Stimulated activated naive CD8-positive, alpha-beta T cell treated with anti-CD3 and anti-CD28 coated beads, Interleukin-15, Interleukin-2, amounts not matched to agents 100 ng/mL and 50 ng/mL, for 24 hours (primary cell): ENCODE measurements at regions not wholly inside any gene's neighbourhood (a gene's known extent, or its start where the extent isn't known, plus 50 kb on each side); places are given as distances from the start of the nearest gene placed in this dataset.

Experiments used
- H3K27ac Mint-ChIP-seq: one replicate; pipeline ENCODE4 v1.8.0; 2021; ENCODE audit warnings: mild to moderate bottlenecking, mixed read lengths
- H3K27me3 Mint-ChIP-seq: one replicate; pipeline ENCODE4 v1.8.0; 2021; ENCODE audit warnings: mixed read lengths
- H3K36me3 Mint-ChIP-seq: one replicate; pipeline ENCODE4 v1.8.0; 2021; ENCODE audit warnings: low read depth, mixed read lengths
- H3K4me1 Mint-ChIP-seq: one replicate; pipeline ENCODE4 v1.8.0; 2021; ENCODE audit warnings: low read depth, mixed read lengths
- H3K4me3 Mint-ChIP-seq: one replicate; pipeline ENCODE4 v1.8.0; 2021; ENCODE audit warnings: mild to moderate bottlenecking, mixed read lengths
- H3K9me3 Mint-ChIP-seq: one replicate; pipeline ENCODE4 v1.8.0; 2021; ENCODE audit warnings: mixed read lengths

- H3K4me3 Mint-ChIP-seq: no peak overlapping the region
- H3K27ac Mint-ChIP-seq: no peak overlapping the region
- H3K4me1 Mint-ChIP-seq: no peaks in the 10 kb centered on the region
- no peaks in the 10 kb centered on the region for H3K9me3 Mint-ChIP-seq
- H3K27me3 Mint-ChIP-seq: peaks cover 6% of the 10 kb centered on the region
- no peaks in the 10 kb centered on the region for H3K36me3 Mint-ChIP-seq
Observed at GRCh38 chr1:232280910-232281309, 349.0 kb downstream of the SIPA1L2 start.

- no peaks in the 10 kb centered on the region for H3K9me3 Mint-ChIP-seq
- H3K27me3 Mint-ChIP-seq: peaks cover 11% of the 10 kb centered on the region
- H3K27ac Mint-ChIP-seq: no peak overlapping the region
- H3K4me1 Mint-ChIP-seq: no peaks in the 10 kb centered on the region
- no peaks in the 10 kb centered on the region for H3K36me3 Mint-ChIP-seq
- no peak overlapping the region for H3K4me3 Mint-ChIP-seq
Observed at GRCh38 chr1:232279909-232280400, 350.0 kb downstream of the SIPA1L2 start.

GRCh38 chr1:232278925-232279324 is 351.0 kb downstream of the SIPA1L2 start:
- H3K4me1 Mint-ChIP-seq: no peaks in the 10 kb centered on the region
- H3K36me3 Mint-ChIP-seq: no peaks in the 10 kb centered on the region

GRCh38 chr1:232276651-232277050 is 353.3 kb downstream of the SIPA1L2 start:
- Mint-ChIP-seq H3K4me1 (no peaks in the 10 kb centered on the region), H3K4me3 (no peak overlapping the region), H3K36me3 (no peaks in the 10 kb centered on the region)

More at GRCh38 chr1:232278925-232279324, 351.0 kb downstream of the SIPA1L2 start:
- no peak overlapping the region for H3K4me3 Mint-ChIP-seq
- H3K27me3 Mint-ChIP-seq: peaks cover 11% of the 10 kb centered on the region
- no peaks in the 10 kb centered on the region for H3K9me3 Mint-ChIP-seq
- H3K27ac Mint-ChIP-seq: no peak overlapping the region

GRCh38 chr1:232274999-232275710 is 354.8 kb downstream of the SIPA1L2 start:
- Mint-ChIP-seq H3K27ac (no peak overlapping the region), H3K4me1 (no peaks in the 10 kb centered on the region), H3K9me3 (no peaks in the 10 kb centered on the region), H3K27me3 (peaks cover 5% of the 10 kb centered on the region), H3K36me3 (no peaks in the 10 kb centered on the region), H3K4me3 (no peak overlapping the region)

More at GRCh38 chr1:232276651-232277050, 353.3 kb downstream of the SIPA1L2 start:
- Mint-ChIP-seq H3K27ac (no peak overlapping the region), H3K27me3 (peaks cover 7% of the 10 kb centered on the region), H3K9me3 (no peaks in the 10 kb centered on the region)

- H3K36me3 Mint-ChIP-seq: no peaks in the 10 kb centered on the region
- no peaks in the 10 kb centered on the region for H3K9me3 Mint-ChIP-seq
- no peak overlapping the region for H3K4me3 Mint-ChIP-seq
- no peak overlapping the region for H3K27ac Mint-ChIP-seq
- H3K4me1 Mint-ChIP-seq: no peaks in the 10 kb centered on the region
- H3K27me3 Mint-ChIP-seq: peaks cover 5% of the 10 kb centered on the region
Observed at GRCh38 chr1:232274236-232274855, 355.6 kb downstream of the SIPA1L2 start.

- Mint-ChIP-seq H3K27ac (no peak overlapping the region), H3K27me3 (peaks cover 5% of the 10 kb centered on the region)
Observed at GRCh38 chr1:232273011-232273410, 356.9 kb downstream of the SIPA1L2 start.

GRCh38 chr1:232271991-232272589 is 357.8 kb downstream of the SIPA1L2 start:
- Mint-ChIP-seq H3K4me1 (no peaks in the 10 kb centered on the region), H3K27ac (no peak overlapping the region), H3K4me3 (no peak overlapping the region), H3K9me3 (no peaks in the 10 kb centered on the region), H3K36me3 (no peaks in the 10 kb centered on the region), H3K27me3 (peaks cover 8% of the 10 kb centered on the region)

More at GRCh38 chr1:232273011-232273410, 356.9 kb downstream of the SIPA1L2 start:
- H3K36me3 Mint-ChIP-seq: no peaks in the 10 kb centered on the region
- H3K9me3 Mint-ChIP-seq: no peaks in the 10 kb centered on the region
- H3K4me3 Mint-ChIP-seq: no peak overlapping the region
- H3K4me1 Mint-ChIP-seq: no peaks in the 10 kb centered on the region

- no peaks in the 10 kb centered on the region for H3K4me1 Mint-ChIP-seq
- no peak overlapping the region for H3K27ac Mint-ChIP-seq
- H3K27me3 Mint-ChIP-seq: peaks cover 8% of the 10 kb centered on the region
- H3K36me3 Mint-ChIP-seq: no peaks in the 10 kb centered on the region
- no peaks in the 10 kb centered on the region for H3K9me3 Mint-ChIP-seq
- no peak overlapping the region for H3K4me3 Mint-ChIP-seq
Observed at GRCh38 chr1:232271299-232271698, 358.6 kb downstream of the SIPA1L2 start.

GRCh38 chr1:232269988-232270387 is 359.9 kb downstream of the SIPA1L2 start:
- Mint-ChIP-seq H3K4me3 (no peak overlapping the region), H3K36me3 (no peaks in the 10 kb centered on the region), H3K4me1 (no peaks in the 10 kb centered on the region), H3K9me3 (no peaks in the 10 kb centered on the region), H3K27me3 (peaks cover 12% of the 10 kb centered on the region), H3K27ac (no peak overlapping the region)

GRCh38 chr1:232267837-232268598 is 361.9 kb downstream of the SIPA1L2 start:
- Mint-ChIP-seq H3K27ac (no peak overlapping the region), H3K27me3 (peaks cover 16% of the 10 kb centered on the region), H3K4me3 (no peak overlapping the region), H3K9me3 (no peaks in the 10 kb centered on the region), H3K36me3 (no peaks in the 10 kb centered on the region), H3K4me1 (no peaks in the 10 kb centered on the region)

- H3K9me3 Mint-ChIP-seq: no peaks in the 10 kb centered on the region
- H3K27me3 Mint-ChIP-seq: peaks cover 16% of the 10 kb centered on the region
- no peaks in the 10 kb centered on the region for H3K36me3 Mint-ChIP-seq
- H3K4me3 Mint-ChIP-seq: no peak overlapping the region
- H3K4me1 Mint-ChIP-seq: no peaks in the 10 kb centered on the region
- H3K27ac Mint-ChIP-seq: no peak overlapping the region
Observed at GRCh38 chr1:232267092-232267836, 362.7 kb downstream of the SIPA1L2 start.

- Mint-ChIP-seq H3K36me3 (no peaks in the 10 kb centered on the region), H3K4me1 (no peaks in the 10 kb centered on the region), H3K27me3 (peaks cover 37% of the 10 kb centered on the region), H3K9me3 (no peaks in the 10 kb centered on the region), H3K27ac (no peak overlapping the region), H3K4me3 (no peak overlapping the region)
Observed at GRCh38 chr1:232263452-232263851, 366.5 kb downstream of the SIPA1L2 start.

- no peaks in the 10 kb centered on the region for H3K36me3 Mint-ChIP-seq
- no peaks in the 10 kb centered on the region for H3K9me3 Mint-ChIP-seq
- no peak overlapping the region for H3K27ac Mint-ChIP-seq
- H3K4me3 Mint-ChIP-seq: no peak overlapping the region
- H3K27me3 Mint-ChIP-seq: peaks cover 41% of the 10 kb centered on the region
- no peaks in the 10 kb centered on the region for H3K4me1 Mint-ChIP-seq
Observed at GRCh38 chr1:232262991-232263390, 366.9 kb downstream of the SIPA1L2 start.
